22Rv1 (cell line): ENCODE measurements at regions not wholly inside any gene's neighbourhood (a gene's known extent, or its start where the extent isn't known, plus 50 kb on each side); places are given as distances from the start of the nearest gene placed in this dataset.

ENCODE experiments used
- ZFX ChIP-seq: fragments of 450-650 bp; IDR thresholded peaks from 2 replicates; pipeline ENCODE4 v1.6.1; 2017; ENCODE audit warnings: antibody characterized with exemption, borderline replicate concordance
- TF ChIP-seq, protein P1 (sequence below): fragments of 450-650 bp; IDR thresholded peaks from 2 replicates; pipeline ENCODE4 v1.5.1; 2017; ENCODE audit warnings: mild to moderate bottlenecking

- TF ChIP-seq, protein P1, sequence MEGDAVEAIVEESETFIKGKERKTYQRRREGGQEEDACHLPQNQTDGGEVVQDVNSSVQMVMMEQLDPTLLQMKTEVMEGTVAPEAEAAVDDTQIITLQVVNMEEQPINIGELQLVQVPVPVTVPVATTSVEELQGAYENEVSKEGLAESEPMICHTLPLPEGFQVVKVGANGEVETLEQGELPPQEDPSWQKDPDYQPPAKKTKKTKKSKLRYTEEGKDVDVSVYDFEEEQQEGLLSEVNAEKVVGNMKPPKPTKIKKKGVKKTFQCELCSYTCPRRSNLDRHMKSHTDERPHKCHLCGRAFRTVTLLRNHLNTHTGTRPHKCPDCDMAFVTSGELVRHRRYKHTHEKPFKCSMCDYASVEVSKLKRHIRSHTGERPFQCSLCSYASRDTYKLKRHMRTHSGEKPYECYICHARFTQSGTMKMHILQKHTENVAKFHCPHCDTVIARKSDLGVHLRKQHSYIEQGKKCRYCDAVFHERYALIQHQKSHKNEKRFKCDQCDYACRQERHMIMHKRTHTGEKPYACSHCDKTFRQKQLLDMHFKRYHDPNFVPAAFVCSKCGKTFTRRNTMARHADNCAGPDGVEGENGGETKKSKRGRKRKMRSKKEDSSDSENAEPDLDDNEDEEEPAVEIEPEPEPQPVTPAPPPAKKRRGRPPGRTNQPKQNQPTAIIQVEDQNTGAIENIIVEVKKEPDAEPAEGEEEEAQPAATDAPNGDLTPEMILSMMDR: no peak
- TF ChIP-seq ZFX: no peak
Observed at GRCh38 chr18:39340418-39340817, 1774.8 kb upstream of the CELF4 start.
